GM23338 (cell line): ENCODE measurements at regions not wholly inside any gene's neighbourhood (a gene's known extent, or its start where the extent isn't known, plus 50 kb on each side); places are given as distances from the start of the nearest gene placed in this dataset.

Experiments used
- ATAC-seq: fragments of 200-7000 bp; cut with Tn5 transposase; 3 replicates; pipeline ENCODE4 v1.9.1; 2020
- DNase-seq: peaks from one replicate; pipeline ENCODE4 v3.0.0-alpha.2; 2015; ENCODE audit warnings: low spot score
- H2AFZ ChIP-seq: fragments of 200-600 bp; sonication (generic); 2 replicates; pipeline ENCODE4 v1.8.0; 2016; ENCODE audit warnings: antibody characterized with exemption, mild to moderate bottlenecking, moderate library complexity
- H3F3A ChIP-seq: fragments of 200-600 bp; sonication (generic); replicated peaks from 2 replicates; pipeline ENCODE4 v1.8.0; 2017; ENCODE audit warnings: antibody characterized with exemption, mixed run types, low read depth
- H3K27ac ChIP-seq: fragments of 200-600 bp; sonication (generic); 2 replicates; pipeline ENCODE4 v1.6.1; 2016; ENCODE audit warnings: low read depth
- H3K27me3 ChIP-seq: fragments of 200-600 bp; sonication (generic); 2 replicates; pipeline ENCODE4 v1.8.0; 2016; ENCODE audit warnings: mild to moderate bottlenecking, mixed run types, moderate library complexity; ENCODE audit not compliant: insufficient read depth
- H3K36me3 ChIP-seq: fragments of 200-600 bp; sonication (generic); 2 replicates; pipeline ENCODE4 v1.8.0; 2016; ENCODE audit warnings: mild to moderate bottlenecking; ENCODE audit not compliant: insufficient read depth
- H3K4me1 ChIP-seq: fragments of 200-600 bp; sonication (generic); 2 replicates; pipeline ENCODE4 v1.8.0; 2016; ENCODE audit warnings: mild to moderate bottlenecking, moderate library complexity; ENCODE audit not compliant: insufficient read depth
- H3K4me2 ChIP-seq: fragments of 200-600 bp; sonication (generic); 2 replicates; pipeline ENCODE4 v1.7.1; 2017; ENCODE audit warnings: mixed run types
- H3K4me3 ChIP-seq: fragments of 200-600 bp; sonication (generic); 2 replicates; pipeline ENCODE4 v1.6.1; 2016; ENCODE audit warnings: mixed run types
- H3K79me2 ChIP-seq: fragments of 200-600 bp; sonication (generic); replicated peaks from 2 replicates; pipeline ENCODE4 v1.8.0; 2017; ENCODE audit warnings: mild to moderate bottlenecking; ENCODE audit not compliant: insufficient read depth
- H3K9me2 ChIP-seq: fragments of 200-600 bp; sonication (generic); 2 replicates; pipeline ENCODE4 v1.8.0; 2017; ENCODE audit not compliant: insufficient read depth
- H4K20me1 ChIP-seq: fragments of 200-600 bp; sonication (generic); replicated peaks from 2 replicates; pipeline ENCODE4 v1.8.0; 2017; ENCODE audit warnings: mild to moderate bottlenecking; ENCODE audit not compliant: insufficient read depth
- H3K27ac Mint-ChIP-seq: 2 replicates; pipeline ENCODE4 v1.8.0; 2020; ENCODE audit warnings: inconsistent platforms, mild to moderate bottlenecking, moderate library complexity, mixed read lengths
- H3K27me3 Mint-ChIP-seq: 3 replicates; pipeline ENCODE4 v1.8.0; 2022; ENCODE audit warnings: low read depth, mild to moderate bottlenecking, moderate library complexity, mixed read lengths, inconsistent platforms; ENCODE audit not compliant: insufficient read depth, poor library complexity
- H3K36me3 Mint-ChIP-seq: 3 replicates; pipeline ENCODE4 v1.8.0; 2021; ENCODE audit warnings: low read depth, mild to moderate bottlenecking, inconsistent platforms, moderate library complexity, mixed read lengths
- H3K4me1 Mint-ChIP-seq: 3 replicates; pipeline ENCODE4 v1.8.0; 2020; ENCODE audit warnings: mild to moderate bottlenecking, inconsistent platforms, mixed read lengths
- H3K4me3 Mint-ChIP-seq: 3 replicates; pipeline ENCODE4 v1.8.0; 2021; ENCODE audit warnings: moderate library complexity, mild to moderate bottlenecking, inconsistent platforms, mixed read lengths
- H3K9me3 Mint-ChIP-seq: 3 replicates; pipeline ENCODE4 v1.8.0; 2020; ENCODE audit warnings: moderate library complexity, mild to moderate bottlenecking, inconsistent platforms, mixed read lengths
- CREB1 ChIP-seq: fragments of 250-450 bp; sonication (Bioruptor Pico); IDR thresholded peaks from 2 replicates; pipeline ENCODE4 v1.5.0; 2020; ENCODE audit warnings: low read depth, mild to moderate bottlenecking, moderate library complexity
- CTCF ChIP-seq, 2 experiments: fragments of 200-600 bp in 1 of 2; sonication (generic) in 1 of 2; conservative IDR thresholded peaks; 2 replicates each; pipeline versions ENCODE4 v1.5.1 to v1.6.1; 2016 to 2017; ENCODE audit warnings: antibody characterized with exemption in 2 of 2, low read depth in 2 of 2, mild to moderate bottlenecking in 2 of 2, moderate library complexity in 1 of 2
- ETS1 ChIP-seq: IDR thresholded peaks from 2 replicates; pipeline ENCODE4 v1.6.1; 2016; ENCODE audit warnings: antibody characterized with exemption
- EZH2 ChIP-seq: fragments of 200-600 bp; sonication (generic); IDR thresholded peaks from one replicate; pipeline ENCODE4 v1.8.0; 2017; ENCODE audit warnings: antibody characterized with exemption, mild to moderate bottlenecking, low read depth; ENCODE audit not compliant: unreplicated experiment
- JUNB ChIP-seq: IDR thresholded peaks from one replicate; pipeline ENCODE4 v1.6.1; 2016; ENCODE audit warnings: antibody characterized with exemption; ENCODE audit not compliant: unreplicated experiment
- NANOG ChIP-seq: IDR thresholded peaks from 2 replicates; pipeline ENCODE4 v1.6.1; 2016; ENCODE audit warnings: antibody characterized with exemption, borderline replicate concordance
- POLR2AphosphoS5 ChIP-seq: IDR thresholded peaks from 2 replicates; pipeline ENCODE4 v1.6.1; 2016; ENCODE audit warnings: antibody characterized with exemption, low read depth
- REST ChIP-seq: IDR thresholded peaks from one replicate; pipeline ENCODE4 v1.6.1; 2018; ENCODE audit warnings: antibody characterized with exemption; ENCODE audit not compliant: unreplicated experiment
- STAT1 ChIP-seq: IDR thresholded peaks from one replicate; pipeline ENCODE4 v1.6.1; 2016; ENCODE audit warnings: antibody characterized with exemption; ENCODE audit not compliant: unreplicated experiment
- ZNF114 ChIP-seq: fragments of 250-450 bp; sonication (Bioruptor Pico); IDR thresholded peaks from 2 replicates; pipeline ENCODE4 v1.5.0; 2020; ENCODE audit warnings: mild to moderate bottlenecking, moderate library complexity
- ZNF331 ChIP-seq: fragments of 250-450 bp; sonication (Bioruptor Pico); IDR thresholded peaks from 2 replicates; pipeline ENCODE4 v1.5.0; 2020; ENCODE audit warnings: low read depth, mild to moderate bottlenecking, moderate library complexity

- TF ChIP-seq REST (no peak), ETS1 (no peak), ZNF331 (CRISPR knock-in tag) (no peak), POLR2AphosphoS5 (no peak), CTCF (conservative IDR thresholded peaks at IDR 0.05; ENCODE audit: low read depth in 2 of 2) (no peak), ZNF114 (CRISPR knock-in tag) (no peak), JUNB (no peak), EZH2 (no peak), STAT1 (no peak), NANOG (no peak)
Observed at GRCh38 chr6:71386215-71386614, 97.6 kb downstream of the OGFRL1 start (continued).

GRCh38 chr6:71387179-71387578, 98.6 kb downstream of the OGFRL1 start:
- H3K27me3 Mint-ChIP-seq: no peaks in the 10 kb centered on the region
- H3K9me2 ChIP-seq: no peaks in the 10 kb centered on the region
- no peaks in the 10 kb centered on the region for H3K36me3 ChIP-seq
- H3K4me1 ChIP-seq: peaks cover 31% of the 10 kb centered on the region
- no peaks in the 10 kb centered on the region for H4K20me1 ChIP-seq
- no peaks in the 10 kb centered on the region for H3F3A ChIP-seq
- H3K36me3 Mint-ChIP-seq: no peaks in the 10 kb centered on the region
- no peaks in the 10 kb centered on the region for H3K27me3 ChIP-seq
- no peak overlapping the region for H3K4me3 Mint-ChIP-seq
- no peaks in the 10 kb centered on the region for H3K79me2 ChIP-seq
- H3K27ac Mint-ChIP-seq: peak overlapping the region; percentile 25
- peaks cover 44% of the 10 kb centered on the region for H3K4me1 Mint-ChIP-seq
- H3K4me2 ChIP-seq: no peak overlapping the region; the same call in 1 of the 2 replicates
- H3K4me3 ChIP-seq: no peak overlapping the region
- H2AFZ ChIP-seq: no peak overlapping the region
- DNase-seq (no peak), ATAC-seq (no peak)
- no peaks in the 10 kb centered on the region for H3K9me3 Mint-ChIP-seq
- no peak overlapping the region for H3K27ac ChIP-seq
- TF ChIP-seq EZH2 (no peak), CREB1 (CRISPR knock-in tag) (no peak), NANOG (no peak), STAT1 (no peak), ZNF114 (CRISPR knock-in tag) (no peak), CTCF (conservative IDR thresholded peaks at IDR 0.05; ENCODE audit: low read depth in 2 of 2) (no peak), POLR2AphosphoS5 (no peak), REST (no peak), JUNB (no peak)
